LNCAP (cell line): ENCODE measurements at regions not wholly inside any gene's neighbourhood (a gene's known extent, or its start where the extent isn't known, plus 50 kb on each side); places are given as distances from the start of the nearest gene placed in this dataset.

Experiments used
- TF ChIP-seq, protein P1 (sequence below): fragments of 450-650 bp; IDR thresholded peaks from 2 replicates; pipeline ENCODE4 v1.5.1; 2017; ENCODE audit warnings: mild to moderate bottlenecking

DNA sequence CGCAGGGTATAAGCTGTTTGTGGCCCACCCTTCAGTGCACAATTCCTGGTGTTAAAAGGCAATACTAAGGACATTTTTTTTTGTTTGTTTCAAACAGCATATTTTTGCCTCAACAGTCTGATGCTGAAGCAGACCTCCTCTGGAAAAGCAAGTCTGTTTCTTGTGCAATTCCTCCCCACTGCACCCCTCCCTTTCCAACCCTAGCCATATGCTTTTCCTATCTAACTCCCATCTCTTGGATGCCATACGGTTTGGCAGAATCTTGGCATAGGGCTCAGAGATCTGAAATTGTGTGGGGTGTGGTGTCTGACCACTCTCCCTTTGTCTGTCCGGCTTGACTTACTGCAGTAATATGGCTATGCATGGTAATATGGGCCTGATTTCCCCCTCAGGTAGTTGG, 161.6 kb downstream of the TMEM38B start:
- TF ChIP-seq, protein P1, sequence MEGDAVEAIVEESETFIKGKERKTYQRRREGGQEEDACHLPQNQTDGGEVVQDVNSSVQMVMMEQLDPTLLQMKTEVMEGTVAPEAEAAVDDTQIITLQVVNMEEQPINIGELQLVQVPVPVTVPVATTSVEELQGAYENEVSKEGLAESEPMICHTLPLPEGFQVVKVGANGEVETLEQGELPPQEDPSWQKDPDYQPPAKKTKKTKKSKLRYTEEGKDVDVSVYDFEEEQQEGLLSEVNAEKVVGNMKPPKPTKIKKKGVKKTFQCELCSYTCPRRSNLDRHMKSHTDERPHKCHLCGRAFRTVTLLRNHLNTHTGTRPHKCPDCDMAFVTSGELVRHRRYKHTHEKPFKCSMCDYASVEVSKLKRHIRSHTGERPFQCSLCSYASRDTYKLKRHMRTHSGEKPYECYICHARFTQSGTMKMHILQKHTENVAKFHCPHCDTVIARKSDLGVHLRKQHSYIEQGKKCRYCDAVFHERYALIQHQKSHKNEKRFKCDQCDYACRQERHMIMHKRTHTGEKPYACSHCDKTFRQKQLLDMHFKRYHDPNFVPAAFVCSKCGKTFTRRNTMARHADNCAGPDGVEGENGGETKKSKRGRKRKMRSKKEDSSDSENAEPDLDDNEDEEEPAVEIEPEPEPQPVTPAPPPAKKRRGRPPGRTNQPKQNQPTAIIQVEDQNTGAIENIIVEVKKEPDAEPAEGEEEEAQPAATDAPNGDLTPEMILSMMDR = no peak

- TF ChIP-seq, protein P1 = no peak
Measured at GRCh38 chr9:105858006-105858690, 163.8 kb downstream of the TMEM38B start.

- TF ChIP-seq, protein P1 = no peak
Measured at GRCh38 chr9:105858877-105859276, 164.5 kb downstream of the TMEM38B start.

DNA sequence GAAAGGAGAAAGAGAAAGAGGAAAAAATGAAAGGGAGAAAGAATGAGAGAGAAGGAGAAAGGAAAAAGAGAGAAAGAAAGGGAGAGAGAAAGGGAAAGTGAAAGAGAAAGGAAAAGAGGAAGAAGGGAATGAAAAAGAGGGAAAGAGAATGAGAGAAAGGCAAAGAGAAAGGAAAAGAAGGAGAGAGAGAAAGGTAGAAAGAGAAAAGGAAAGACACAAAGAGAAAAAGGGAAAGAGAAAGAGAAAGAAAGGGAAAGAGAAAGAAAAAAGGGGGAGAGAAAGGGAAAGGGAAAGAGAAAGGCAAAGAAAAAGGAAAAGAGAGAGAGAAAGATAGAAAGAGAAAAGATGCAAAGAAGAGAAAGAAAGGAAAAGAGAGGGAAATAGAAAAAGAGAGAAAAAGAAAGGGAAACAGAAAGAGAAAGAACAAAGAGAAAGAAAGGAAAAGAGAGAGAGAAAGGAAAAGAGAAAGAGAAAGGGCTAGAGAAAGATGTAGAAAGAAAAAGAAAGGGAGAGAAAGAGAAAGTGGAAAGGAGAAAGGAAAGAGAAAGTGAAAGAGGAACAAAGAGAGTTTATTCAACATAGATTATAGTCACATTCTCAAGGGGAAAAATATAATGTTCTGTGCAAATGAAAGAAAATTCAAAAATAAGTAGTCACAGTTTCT, 165.2 kb downstream of the TMEM38B start:
- TF ChIP-seq, protein P1 = no peak

GRCh38 chr9:105860516-105860915, 166.2 kb downstream of the TMEM38B start:
- TF ChIP-seq, protein P1 = no peak

DNA sequence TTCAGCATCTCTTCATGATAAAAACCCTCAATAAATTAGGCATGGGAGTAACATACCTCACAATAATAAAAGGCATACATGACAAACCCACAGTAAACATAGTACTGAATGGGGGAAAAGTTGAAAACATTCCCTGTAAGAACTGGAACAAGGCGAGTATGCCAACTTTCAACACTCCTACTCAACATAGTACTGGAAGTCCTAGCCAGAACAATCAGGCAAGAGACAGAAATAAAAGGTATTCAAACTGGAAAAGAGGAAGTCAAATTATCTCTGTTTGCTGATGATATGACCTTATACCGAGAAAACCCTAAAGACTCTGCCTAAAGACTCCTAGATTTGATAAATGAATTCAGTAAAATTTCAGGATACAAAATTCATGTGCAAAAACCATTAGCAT, 167.6 kb downstream of the TMEM38B start:
- TF ChIP-seq, protein P1 = no peak

DNA sequence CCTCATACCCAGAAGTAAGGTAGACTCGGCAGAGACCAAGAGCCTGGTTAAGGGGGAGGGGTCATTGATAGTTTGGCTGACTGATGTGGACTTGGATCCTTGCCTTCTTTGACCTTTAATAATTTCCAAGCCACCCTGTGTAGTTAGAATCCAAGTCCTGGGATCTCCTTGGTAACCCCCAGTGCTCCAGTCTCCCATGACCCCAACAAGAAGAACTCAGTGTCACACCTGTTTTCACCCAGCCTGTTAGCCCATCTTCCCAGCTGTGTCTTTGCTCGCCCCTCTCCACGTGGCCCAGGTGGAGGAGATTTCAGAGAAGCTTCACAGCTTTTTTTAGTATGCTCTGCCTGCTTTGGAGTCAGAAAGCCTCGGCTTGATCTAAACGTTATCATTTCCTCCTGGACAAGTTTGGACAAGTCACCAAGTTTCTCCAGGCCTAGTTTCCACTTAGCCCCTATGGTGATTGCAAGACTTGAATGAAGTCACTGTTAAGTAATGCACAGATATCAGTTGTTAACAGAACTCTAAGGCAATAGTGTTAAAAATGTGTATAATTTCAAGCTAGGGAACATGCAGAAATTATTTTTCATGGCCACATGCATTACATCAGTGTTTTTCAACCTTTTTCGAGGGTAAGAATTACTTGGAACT, 170.0 kb downstream of the TMEM38B start:
- TF ChIP-seq, protein P1 = no peak
